ENCODE measurements at regions not wholly inside any gene's neighbourhood (a gene's known extent, or its start where the extent isn't known, plus 50 kb on each side); places are given as distances from the start of the nearest gene placed in this dataset.
"Not testable (repeated sequence)": the region's sequence is repeated elsewhere in the genome, so short reads cannot be mapped to it uniquely, and the experiment has no call there.

- no peak overlapping the region for H3K4me3 ChIP-seq
- peaks cover 8 to 12% of the 10 kb centered on the region in 2 donors for H3K4me1 ChIP-seq (replicated peaks in 1 of 2)
- in situ Hi-C loops (cut with MboI; ENCODE audit: low pct_unique_long_range_greater_than_20kb in 2 of 9, low sequenced_read_pairs in 9 of 9, unreplicated experiment in 9 of 9), result no loop called here
- H3K27ac ChIP-seq, result no peak overlapping the region
- WGBS, 10 experiments, result 0 to 94% (median 76%) methylated on average over 1 to 2 of the region's 2 CpGs; no CpG with 5 or more reads in 2 of the 10 experiments
- ATAC-seq (replicated peaks in 6 of 8), result no peak
These were observed 232.8 kb downstream of the TLE1 start for GRCh38 chr9:81456431-81457006.

DNA sequence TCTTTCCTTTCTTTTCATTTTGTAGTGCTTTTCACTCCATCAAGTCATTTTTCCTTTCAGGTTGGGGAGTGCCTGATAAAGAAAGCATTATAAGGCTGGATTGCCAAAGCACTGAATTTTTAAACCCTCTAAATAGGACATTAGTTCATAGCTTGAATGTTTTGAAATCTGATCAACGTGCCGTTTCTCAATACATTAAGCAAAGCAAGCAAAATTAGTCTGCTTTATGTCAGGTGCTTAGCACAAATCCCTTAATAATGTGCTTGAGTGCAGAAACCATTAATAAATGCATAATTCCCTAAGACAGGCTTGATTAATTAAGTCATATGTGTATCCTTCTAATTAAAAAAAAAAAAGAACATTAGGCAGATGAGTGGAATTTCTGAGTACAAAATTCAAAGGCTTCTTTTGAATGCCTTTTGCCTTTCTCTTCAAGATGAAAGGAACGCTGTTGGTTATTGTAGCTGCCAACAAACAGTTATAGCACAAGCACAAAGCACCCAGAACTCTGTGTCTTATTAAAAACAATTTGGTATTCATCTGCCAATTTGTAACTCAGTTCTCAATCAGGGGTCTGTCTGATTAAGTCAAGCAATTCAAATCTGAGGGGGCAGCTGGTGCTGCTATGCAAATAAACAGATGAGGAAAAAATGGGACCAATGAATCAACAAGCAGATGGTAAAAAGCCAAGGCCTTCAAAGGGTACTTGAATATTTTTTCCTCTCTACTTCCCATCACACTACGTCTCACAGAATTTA lies 233.7 kb downstream of the TLE1 start:
- Histone ChIP-seq H3K27ac (no peak overlapping the region), H3K4me3 (no peak overlapping the region), H3K4me1 (replicated peaks in 1 of 2) (peaks cover 8 to 12% of the 10 kb centered on the region in 2 donors)
- in situ Hi-C loops (cut with MboI; ENCODE audit: low pct_unique_long_range_greater_than_20kb in 2 of 9, low sequenced_read_pairs in 9 of 9, unreplicated experiment in 9 of 9), result no loop called here
- 0 to 80% (median 45%) methylated on average over 1 to 4 of the region's 4 CpGs for WGBS, 10 experiments
- peak in 5 of 8 experiments; percentile 52 to 77 (median 66) for ATAC-seq (replicated peaks in 6 of 8)

GRCh38 chr9:81445331-81445921 lies 243.9 kb downstream of the TLE1 start:
- Histone ChIP-seq H3K27ac (no peak overlapping the region), H3K4me3 (no peak overlapping the region), H3K4me1 (replicated peaks in 1 of 2) (no peaks in the 10 kb centered on the region)
- in situ Hi-C loops (cut with MboI; ENCODE audit: low pct_unique_long_range_greater_than_20kb in 2 of 9, low sequenced_read_pairs in 9 of 9, unreplicated experiment in 9 of 9), result no loop called here
- ATAC-seq (replicated peaks in 6 of 8), result no peak

GRCh38 chr9:81431641-81432040 lies 257.7 kb downstream of the TLE1 start:
- ATAC-seq (replicated peaks in 6 of 8), result no peak
- H3K27ac ChIP-seq, result no peak overlapping the region
- 0 to 93% (median 81%) methylated on average over 1 to 4 of the region's 4 CpGs; no CpG with 5 or more reads in 1 of the 10 experiments for WGBS, 10 experiments
- in situ Hi-C loops (cut with MboI; ENCODE audit: low pct_unique_long_range_greater_than_20kb in 2 of 9, low sequenced_read_pairs in 9 of 9, unreplicated experiment in 9 of 9), result no loop called here
- H3K4me1 ChIP-seq (replicated peaks in 1 of 2), result no peaks in the 10 kb centered on the region
- no peak overlapping the region for H3K4me3 ChIP-seq

DNA sequence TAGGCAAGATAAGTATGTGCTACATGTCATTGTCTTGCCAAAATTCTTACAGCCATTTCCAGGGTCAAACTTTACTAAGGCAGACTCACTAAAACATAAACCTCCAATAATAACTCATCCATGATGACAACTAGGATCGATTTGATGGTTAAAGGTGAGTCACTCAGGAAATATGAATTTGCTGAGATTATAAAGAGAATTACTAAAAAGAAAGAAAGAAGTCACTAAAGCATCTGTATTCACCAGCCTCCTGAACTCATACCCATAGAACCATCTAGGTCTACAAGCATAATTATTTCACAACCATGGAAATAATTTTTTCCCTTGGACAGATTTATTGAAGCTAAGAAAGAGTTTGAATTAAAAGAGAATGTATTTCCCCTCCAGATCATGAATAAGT lies 258.6 kb downstream of the TLE1 start:
- WGBS, 10 experiments, result 0 to 83% (median 20%) methylated on average over 1 of the region's 1 CpG; no CpG with 5 or more reads in 3 of the 10 experiments
- in situ Hi-C loops (cut with MboI; ENCODE audit: low pct_unique_long_range_greater_than_20kb in 2 of 9, low sequenced_read_pairs in 9 of 9, unreplicated experiment in 9 of 9), result no loop called here
- H3K27ac ChIP-seq, result no peak overlapping the region
- no peak overlapping the region for H3K4me3 ChIP-seq
- H3K4me1 ChIP-seq (replicated peaks in 1 of 2), result no peaks in the 10 kb centered on the region
- no peak for ATAC-seq (replicated peaks in 6 of 8)

- 67 to 100% (median 100%) methylated on average over 1 of the region's 1 CpG; no CpG with 5 or more reads in 1 of the 10 experiments for WGBS, 10 experiments
- no peak for ATAC-seq (replicated peaks in 6 of 8)
- H3K4me3 ChIP-seq, result no peak overlapping the region
- H3K27ac ChIP-seq, result no peak overlapping the region
- in situ Hi-C loops (cut with MboI; ENCODE audit: low pct_unique_long_range_greater_than_20kb in 2 of 9, low sequenced_read_pairs in 9 of 9, unreplicated experiment in 9 of 9), result no loop called here
- H3K4me1 ChIP-seq (replicated peaks in 1 of 2), result no peaks in the 10 kb centered on the region
These were observed 261.5 kb downstream of the TLE1 start for GRCh38 chr9:81427870-81428269.

DNA sequence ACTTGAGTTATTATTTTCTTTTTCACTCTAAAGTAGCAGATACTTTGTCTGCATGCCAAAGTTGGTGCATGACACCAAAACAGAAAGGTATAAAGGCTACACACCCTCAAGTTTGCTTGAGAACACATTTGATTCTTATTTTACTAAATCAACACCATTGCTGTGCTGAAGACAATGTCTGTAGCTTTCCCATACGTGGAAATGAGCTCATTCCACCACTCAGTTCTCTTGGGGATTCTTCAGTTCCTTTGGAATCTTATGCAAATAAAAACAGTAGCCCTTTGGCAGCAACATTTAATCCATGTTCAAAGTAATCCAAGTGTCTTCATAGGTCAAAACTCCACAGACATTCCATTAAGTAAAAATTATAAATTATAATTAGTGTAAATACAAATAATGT lies 264.9 kb downstream of the TLE1 start:
- no peak overlapping the region for H3K4me3 ChIP-seq
- 0 to 60% (median 17%) methylated on average over 1 of the region's 1 CpG for WGBS, 10 experiments
- H3K4me1 ChIP-seq (replicated peaks in 1 of 2), result no peaks in the 10 kb centered on the region
- no peak overlapping the region for H3K27ac ChIP-seq
- ATAC-seq (replicated peaks in 6 of 8), result no peak
- in situ Hi-C loops (cut with MboI; ENCODE audit: low pct_unique_long_range_greater_than_20kb in 2 of 9, low sequenced_read_pairs in 9 of 9, unreplicated experiment in 9 of 9), result no loop called here

DNA sequence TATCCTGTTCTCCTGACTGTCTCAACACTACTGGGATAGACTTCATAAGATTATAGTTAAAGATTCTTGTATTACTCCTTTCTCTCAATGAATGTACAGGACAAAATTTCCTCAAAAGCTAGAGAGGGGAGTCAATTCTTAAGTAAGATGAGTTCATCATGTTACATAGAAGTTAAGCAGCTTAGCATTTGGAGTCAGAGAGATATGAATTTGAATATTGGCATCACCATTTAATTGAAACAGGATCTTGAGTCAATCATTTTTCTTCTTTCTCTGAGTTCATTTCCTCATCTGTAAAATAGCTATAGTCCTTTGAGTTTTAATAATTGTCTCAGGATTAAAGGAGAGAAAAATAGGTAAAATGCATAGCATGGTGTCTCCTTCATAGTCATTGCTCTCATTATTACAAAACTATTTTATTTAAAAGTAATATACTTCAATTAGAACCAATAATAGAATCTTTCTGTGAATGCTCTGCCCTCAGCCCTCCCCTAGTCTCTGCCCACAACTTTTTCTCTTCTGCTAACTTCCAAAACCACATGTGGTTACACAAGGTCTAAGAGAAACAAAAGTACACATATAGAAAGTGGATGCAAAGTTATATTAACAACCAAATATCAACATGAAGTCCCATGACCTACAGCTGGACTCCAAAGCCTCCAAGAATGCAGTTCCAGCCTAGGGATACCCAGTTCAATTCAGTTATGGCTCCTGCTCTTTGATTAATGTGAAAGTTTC lies 265.6 kb downstream of the TLE1 start:
- in situ Hi-C loops (cut with MboI; ENCODE audit: low pct_unique_long_range_greater_than_20kb in 2 of 9, low sequenced_read_pairs in 9 of 9, unreplicated experiment in 9 of 9), result no loop called here
- ATAC-seq (replicated peaks in 6 of 8), result no peak
- Histone ChIP-seq H3K4me3 (no peak overlapping the region), H3K4me1 (replicated peaks in 1 of 2) (no peaks in the 10 kb centered on the region), H3K27ac (no peak overlapping the region)

DNA sequence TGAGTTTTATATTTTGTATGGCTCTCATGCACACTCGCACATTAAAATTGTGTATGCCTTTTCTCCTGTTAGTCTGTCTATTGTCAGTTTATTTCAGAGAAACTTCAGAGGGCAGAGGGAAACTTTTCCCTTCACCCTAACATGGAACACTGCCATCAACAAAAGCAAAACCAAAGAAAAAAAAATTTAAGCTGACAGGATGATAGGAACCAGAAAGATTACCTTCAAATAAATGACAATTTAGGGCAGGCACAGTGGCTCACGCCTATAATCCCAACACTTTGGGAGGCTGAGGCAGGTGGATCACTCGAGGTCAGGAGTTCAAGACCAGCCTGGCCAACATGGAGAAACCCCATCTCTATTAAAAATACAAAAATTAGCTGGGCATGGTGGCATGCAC lies 268.3 kb downstream of the TLE1 start:
- H3K4me3 ChIP-seq; H3K27ac ChIP-seq; ATAC-seq (replicated peaks in 6 of 8); H3K4me1 ChIP-seq (replicated peaks in 1 of 2); in situ Hi-C loops (cut with MboI; ENCODE audit: low pct_unique_long_range_greater_than_20kb in 2 of 9, low sequenced_read_pairs in 9 of 9, unreplicated experiment in 9 of 9): not testable (repeated sequence)
- 17 to 100% (median 72%) methylated on average over 1 to 3 of the region's 3 CpGs; no CpG with 5 or more reads in 1 of the 10 experiments for WGBS, 10 experiments

DNA sequence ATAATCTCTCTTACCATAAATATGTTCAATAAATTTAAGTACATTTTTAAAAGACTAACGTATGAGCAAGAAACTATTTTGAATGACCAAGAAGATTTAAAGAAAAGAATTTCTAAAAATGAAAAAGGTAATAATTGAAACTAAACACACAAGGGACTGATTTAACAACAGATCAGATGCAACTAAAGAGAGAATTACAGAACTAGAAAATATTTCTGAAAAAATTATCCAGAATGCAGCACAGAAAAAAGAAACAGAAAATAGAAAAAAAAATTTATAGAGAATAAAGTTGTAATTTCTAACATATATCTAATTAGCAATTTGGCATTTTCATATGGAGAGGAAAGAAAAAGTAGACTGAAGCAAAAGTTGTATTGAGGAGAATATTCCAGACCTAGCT lies 269.3 kb downstream of the TLE1 start:
- Histone ChIP-seq H3K4me1 (replicated peaks in 1 of 2) (no peaks in the 10 kb centered on the region), H3K4me3 (no peak overlapping the region), H3K27ac (no peak overlapping the region)
- in situ Hi-C loops (cut with MboI; ENCODE audit: low pct_unique_long_range_greater_than_20kb in 2 of 9, low sequenced_read_pairs in 9 of 9, unreplicated experiment in 9 of 9), result no loop called here
- no peak for ATAC-seq (replicated peaks in 6 of 8)
- 18 to 100% (median 86%) methylated on average over 1 of the region's 1 CpG for WGBS, 10 experiments

DNA sequence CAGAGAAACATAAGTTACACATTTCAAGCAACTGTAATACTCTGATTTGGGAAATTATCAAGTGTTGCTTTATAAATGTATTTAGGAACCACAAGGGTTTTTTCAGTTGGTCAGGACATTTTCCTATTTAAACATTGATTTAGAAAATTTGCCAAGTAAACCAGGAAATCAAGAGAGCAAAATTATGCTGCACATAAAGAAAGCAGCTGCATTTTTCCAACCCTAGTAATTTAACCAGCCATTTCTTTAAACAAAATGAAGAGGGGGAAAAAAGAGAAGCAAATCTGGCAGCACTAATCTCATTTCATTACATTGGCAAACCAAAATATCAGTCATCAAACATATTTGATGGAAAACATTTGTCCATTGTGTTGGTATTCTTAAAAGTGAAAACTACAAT lies 271.4 kb downstream of the TLE1 start:
- ATAC-seq (replicated peaks in 6 of 8), result no peak
- in situ Hi-C loops (cut with MboI; ENCODE audit: low pct_unique_long_range_greater_than_20kb in 2 of 9, low sequenced_read_pairs in 9 of 9, unreplicated experiment in 9 of 9), result no loop called here
- no peaks in the 10 kb centered on the region for H3K4me1 ChIP-seq (replicated peaks in 1 of 2)
- no peak overlapping the region for H3K4me3 ChIP-seq
- H3K27ac ChIP-seq, result no peak overlapping the region

- 7 to 100% (median 92%) methylated on average over 1 to 2 of the region's 2 CpGs; no CpG with 5 or more reads in 2 of the 10 experiments for WGBS, 10 experiments
- Histone ChIP-seq H3K27ac (no peak overlapping the region), H3K4me1 (replicated peaks in 1 of 2) (no peaks in the 10 kb centered on the region), H3K4me3 (no peak overlapping the region)
- ATAC-seq (replicated peaks in 6 of 8), result no peak
- in situ Hi-C loops (cut with MboI; ENCODE audit: low pct_unique_long_range_greater_than_20kb in 2 of 9, low sequenced_read_pairs in 9 of 9, unreplicated experiment in 9 of 9), result no loop called here
These were observed 272.1 kb downstream of the TLE1 start for GRCh38 chr9:81417299-81417675.

DNA sequence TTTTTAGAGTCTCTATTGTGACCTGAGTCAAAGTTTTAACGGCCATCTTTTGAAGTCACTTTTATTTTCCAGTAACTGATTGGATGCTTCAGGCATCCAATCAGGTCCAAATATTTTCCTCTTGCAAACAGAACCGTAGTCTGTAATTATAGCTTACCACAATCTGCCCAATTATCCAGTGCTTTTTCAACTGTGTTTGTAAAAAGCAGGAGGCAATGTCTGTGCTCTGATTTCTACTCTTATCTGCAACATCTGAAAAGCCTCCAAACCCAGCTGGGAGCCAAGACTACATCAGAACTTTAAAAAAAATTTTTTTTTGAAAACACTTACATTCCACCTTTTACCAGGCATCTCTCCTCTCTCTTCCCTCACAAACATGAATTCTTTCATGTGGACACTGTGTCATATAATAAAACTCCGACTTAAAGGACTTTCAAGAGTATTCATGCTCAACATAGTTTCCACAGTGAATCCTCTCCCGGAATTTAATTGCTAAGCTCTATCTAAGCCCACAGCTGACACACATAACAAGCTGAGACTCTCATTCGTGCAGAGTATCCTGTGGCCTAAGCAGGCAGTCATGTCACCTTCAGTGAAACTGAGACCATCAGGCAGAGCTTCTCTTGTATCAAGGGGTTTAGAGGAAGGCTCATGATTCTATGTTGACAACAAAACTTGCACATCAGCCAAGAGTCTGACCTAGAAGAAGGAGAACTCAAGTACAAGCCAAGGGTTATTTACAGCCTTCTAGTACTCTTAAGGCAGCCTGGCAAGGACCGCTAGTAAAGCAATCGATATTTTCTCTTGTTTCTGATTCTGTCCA lies 272.7 kb downstream of the TLE1 start:
- Histone ChIP-seq H3K4me1 (replicated peaks in 1 of 2) (no peaks in the 10 kb centered on the region), H3K4me3 (no peak overlapping the region), H3K27ac (no peak overlapping the region)
- WGBS, 10 experiments, result 23 to 100% (median 77%) methylated on average over 2 to 6 of the region's 7 CpGs
- no peak for ATAC-seq (replicated peaks in 6 of 8)
- in situ Hi-C loops (cut with MboI; ENCODE audit: low pct_unique_long_range_greater_than_20kb in 2 of 9, low sequenced_read_pairs in 9 of 9, unreplicated experiment in 9 of 9), result no loop called here
